EL (cell line): ENCODE measurements at regions not wholly inside any gene's neighbourhood (a gene's known extent, or its start where the extent isn't known, plus 50 kb on each side); places are given as distances from the start of the nearest gene placed in this dataset.
A peak's percentile ranks its signal among the peaks of the same experiment; 100 is the strongest.

Experiments
- DNase-seq: peaks from one replicate; pipeline ENCODE4 v3.0.0-alpha.2; 2016

GRCh38 chr4:151961456-151961855, 200.6 kb upstream of the GATB start:
- DNase-seq, result no peak

GRCh38 chr4:151960449-151961230, 199.8 kb upstream of the GATB start:
- DNase-seq, result no peak

DNA sequence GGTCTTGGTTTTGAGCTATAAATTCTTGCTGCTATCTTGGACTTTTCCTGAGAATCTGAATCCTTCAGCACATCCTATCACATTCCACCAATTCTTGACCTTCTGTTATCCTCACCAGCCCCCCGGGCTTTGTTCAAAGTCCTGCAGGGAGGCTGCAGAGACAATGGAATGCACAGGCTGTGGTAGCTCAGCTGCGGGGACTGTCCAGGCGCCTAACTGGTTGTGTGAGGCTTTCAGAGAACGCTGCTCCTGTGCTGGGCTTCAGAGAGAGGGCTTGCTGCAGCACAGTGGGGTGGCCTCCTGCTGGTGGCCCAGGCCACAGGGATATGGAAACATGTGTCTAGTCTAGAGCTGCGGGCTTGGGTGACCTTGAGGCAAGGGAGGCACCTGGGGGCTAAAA, 196.3 kb upstream of the GATB start:
- peak; percentile 29 for DNase-seq

GRCh38 chr4:151955721-151956380, 195.0 kb upstream of the GATB start:
- DNase-seq, result peak; percentile 55

DNA sequence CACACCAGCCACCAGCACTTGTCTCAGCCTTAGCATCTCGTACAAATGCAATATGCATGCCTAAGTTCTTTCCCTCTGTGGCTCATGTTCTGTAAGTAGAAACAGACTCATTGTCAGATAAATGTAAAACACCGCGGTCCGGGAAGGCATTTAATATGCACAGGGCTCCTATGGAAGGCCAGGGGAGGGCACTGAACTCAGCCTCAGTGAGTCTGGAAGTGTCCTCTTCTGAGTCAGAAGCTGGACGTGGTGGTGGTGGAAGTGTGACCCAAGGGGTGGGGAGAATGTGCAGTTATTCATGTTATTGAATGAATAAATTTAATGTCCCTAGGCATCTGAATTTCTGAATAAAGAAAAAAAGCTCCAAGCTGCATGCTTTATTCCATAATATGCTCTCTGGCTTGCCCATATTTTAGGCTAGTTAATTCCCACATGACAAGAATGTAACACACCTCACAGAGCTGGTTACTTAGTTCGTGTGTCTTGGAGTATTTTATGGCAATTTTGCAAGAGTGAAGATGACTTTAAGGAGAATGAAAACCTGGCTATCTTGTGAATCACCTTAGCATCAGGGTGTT, 193.1 kb upstream of the GATB start:
- no peak for DNase-seq

- peak; percentile 43 for DNase-seq
Observed at GRCh38 chr4:151953312-151953711, 192.5 kb upstream of the GATB start.

GRCh38 chr4:151952711-151953254, 192.0 kb upstream of the GATB start:
- no peak for DNase-seq

GRCh38 chr4:151952137-151952536, 191.3 kb upstream of the GATB start:
- no peak for DNase-seq

DNA sequence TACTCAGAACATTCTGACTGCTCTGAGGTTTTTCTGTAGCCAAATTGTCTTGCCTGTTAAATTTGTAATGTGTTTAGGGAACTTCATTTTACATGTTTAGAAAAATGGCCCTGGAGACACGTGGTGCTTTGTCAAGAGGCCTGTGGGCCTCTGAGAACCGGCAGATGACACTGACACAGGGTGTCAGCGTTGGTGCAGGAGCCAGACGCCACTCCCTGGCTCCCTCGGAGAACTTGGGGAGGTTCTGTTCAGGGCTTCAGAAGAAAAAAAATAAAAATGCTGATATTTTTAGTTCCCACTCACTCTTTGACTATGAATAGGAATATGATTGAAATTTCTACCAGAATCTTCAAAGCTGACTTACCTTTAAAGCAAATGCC, 190.9 kb upstream of the GATB start:
- DNase-seq, result no peak

DNA sequence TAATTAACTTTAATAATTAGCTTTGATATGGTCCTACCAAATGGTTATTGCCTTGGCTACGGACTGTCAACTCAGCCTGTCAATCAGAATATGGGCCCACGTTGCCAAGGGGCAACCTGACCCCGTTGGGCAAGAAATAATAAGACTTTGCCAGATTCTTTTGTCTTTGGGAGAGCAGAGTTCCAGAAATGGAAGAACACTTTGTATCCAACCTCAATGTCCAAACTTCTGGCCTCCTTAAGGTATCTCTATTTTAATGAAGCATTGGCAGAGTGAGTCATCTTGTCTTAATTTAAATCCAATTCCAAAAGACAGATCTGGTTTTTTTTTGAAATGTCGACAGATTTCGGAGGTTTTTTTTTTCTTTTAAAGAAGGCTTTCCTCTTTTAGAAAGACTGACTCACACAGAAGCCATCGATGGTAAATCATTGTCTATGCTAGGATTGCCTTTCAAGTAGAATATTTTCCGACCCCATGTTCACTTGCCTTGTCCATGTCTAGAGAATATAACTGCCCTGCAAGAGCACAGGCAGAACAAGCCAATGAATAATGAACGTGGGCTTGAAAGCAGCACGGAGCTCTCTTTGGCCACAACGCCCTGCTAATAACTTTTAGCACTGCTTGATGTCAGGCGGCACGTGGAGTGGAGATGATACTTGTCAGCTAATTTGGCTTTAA, 190.3 kb upstream of the GATB start:
- DNase-seq, result no peak

GRCh38 chr4:151948351-151949016, 187.7 kb upstream of the GATB start:
- DNase-seq, result peak; percentile 49

GRCh38 chr4:151946718-151947117, 185.9 kb upstream of the GATB start:
- no peak for DNase-seq

DNA sequence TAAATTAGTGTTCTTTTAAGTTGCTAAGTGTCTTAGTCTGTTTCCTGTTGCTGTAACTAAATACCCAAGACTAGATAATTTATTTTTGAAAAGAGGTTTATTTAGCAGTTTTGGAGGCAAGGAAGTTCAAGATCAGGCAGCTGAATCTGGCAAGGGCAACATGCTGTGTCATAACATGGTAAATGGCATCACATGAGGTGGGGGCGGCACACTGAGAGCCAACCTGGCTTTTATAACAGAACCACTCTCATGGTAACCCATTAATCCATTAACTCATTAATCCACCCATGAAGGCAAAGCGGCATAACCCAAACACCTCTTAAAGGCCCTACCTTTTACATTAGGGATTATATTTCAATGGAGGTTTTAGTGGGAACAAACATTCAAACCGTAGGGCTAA, 182.2 kb upstream of the GATB start:
- DNase-seq, result no peak

- DNase-seq, result no peak
Observed at GRCh38 chr4:151940926-151941617, 180.3 kb upstream of the GATB start.

GRCh38 chr4:151940291-151940690, 179.5 kb upstream of the GATB start:
- DNase-seq, result no peak

- DNase-seq, result no peak
Observed at GRCh38 chr4:151939670-151940069, 178.9 kb upstream of the GATB start.

DNA sequence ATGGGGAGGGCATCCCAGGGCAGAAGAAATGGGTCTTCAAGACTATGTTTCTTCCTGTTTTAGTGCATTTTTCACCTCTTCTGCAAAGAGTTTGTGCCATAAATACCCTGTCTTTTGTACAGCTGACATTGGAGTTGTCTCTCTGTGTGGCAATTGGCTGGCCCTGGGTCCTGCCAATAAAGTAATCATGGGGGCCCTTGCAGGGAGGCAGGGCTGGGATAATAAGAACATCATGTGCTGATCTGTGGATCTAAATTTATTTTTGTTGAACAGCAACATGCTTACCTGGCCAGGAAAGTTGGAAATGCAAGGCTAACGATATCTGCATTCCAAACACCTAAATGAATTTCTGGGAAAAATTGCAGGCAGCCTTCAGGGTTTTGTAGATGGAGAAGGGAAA, 174.6 kb upstream of the GATB start:
- DNase-seq, result no peak

DNA sequence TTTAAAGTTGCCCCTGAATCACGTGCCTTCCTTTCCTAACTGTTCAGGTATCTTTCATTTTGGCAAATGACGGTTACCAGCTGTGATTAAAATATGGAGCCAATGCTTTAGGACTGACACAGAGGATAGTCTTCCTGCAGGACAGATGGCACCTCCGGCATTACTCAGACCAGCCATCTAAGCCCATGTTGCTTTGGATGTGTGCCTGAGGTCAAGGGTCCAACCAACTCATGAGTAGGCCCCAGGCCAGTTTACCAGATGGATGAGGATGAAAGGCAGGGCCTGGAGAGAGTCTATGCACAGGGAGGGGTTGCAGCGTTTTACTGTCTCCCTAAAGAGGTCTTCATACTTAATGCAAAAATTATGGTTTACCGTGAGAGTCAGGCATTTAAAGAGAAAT, 174.0 kb upstream of the GATB start:
- peak; percentile 70 for DNase-seq

DNA sequence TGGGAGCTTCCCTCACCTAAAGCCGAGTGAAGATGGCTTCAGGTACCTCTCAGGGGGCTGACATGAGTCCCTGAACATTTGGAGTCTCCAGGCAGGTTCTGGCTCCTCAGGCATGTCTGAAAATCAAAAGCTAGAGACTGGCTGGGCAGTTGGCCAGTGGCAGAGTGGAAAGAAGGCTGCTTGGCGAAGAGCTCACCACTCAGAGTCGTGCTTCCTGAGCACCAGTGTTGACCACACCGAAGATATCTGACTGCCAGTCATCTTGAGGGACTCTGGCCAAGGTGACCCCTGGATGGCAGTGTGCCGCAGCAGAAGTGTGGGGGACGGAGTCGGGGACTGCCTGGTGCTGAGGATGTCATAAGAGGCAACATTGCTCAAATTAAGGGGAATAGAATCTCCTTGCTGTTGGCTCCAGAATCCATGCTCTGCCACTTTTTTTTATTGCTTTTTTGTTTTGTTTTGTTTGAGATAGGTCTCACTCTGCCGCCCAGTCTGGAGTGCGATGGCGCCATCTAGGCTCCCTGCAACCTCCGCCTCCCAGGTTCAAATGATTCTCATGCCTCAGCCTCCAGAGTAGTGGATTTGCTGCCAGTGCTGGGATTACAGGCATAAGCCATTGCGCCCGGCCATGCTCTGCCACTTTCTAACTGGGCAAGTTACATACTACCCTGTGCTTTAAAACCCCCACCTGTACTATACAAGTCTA, 172.5 kb upstream of the GATB start:
- DNase-seq, result no peak

DNA sequence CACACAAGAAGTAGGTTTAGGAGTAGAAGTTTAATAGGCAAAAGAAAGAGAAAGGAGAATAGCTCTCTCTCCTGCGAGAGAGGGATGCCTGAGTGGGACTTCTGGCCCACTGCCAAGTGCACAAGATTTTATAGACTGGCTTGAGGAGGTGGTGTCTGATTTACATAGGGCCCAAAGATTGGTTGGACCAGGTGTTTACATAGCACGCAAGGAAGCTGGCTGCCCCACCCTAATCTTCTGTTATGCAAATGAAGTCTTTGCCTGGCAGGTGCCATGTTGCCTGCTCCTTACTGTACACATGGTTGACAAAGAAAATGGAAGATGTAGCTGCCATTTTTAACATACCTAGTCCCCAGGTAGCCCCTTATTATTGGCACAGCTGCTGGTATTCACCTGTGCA, 170.8 kb upstream of the GATB start:
- DNase-seq, result no peak

DNA sequence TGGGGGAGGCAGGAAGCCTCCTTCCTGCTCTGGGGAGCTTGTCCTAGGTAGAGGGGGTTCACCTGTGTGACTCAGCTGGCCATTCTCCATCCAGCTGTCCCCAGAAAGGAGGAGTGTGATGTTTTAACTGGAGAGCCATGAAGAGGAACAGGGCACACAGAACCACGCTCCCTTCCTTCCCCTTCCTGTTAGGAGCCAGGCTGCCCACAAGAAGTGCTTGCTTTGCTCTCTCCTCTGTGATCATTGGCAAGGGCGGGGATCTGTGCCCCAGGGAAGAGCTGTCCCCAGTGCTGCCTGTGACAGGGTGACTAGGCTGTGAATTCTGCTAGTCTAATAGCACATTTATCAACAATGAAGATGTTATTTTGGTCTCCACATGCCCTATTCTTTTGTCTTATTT, 169.6 kb upstream of the GATB start:
- DNase-seq, result no peak

DNA sequence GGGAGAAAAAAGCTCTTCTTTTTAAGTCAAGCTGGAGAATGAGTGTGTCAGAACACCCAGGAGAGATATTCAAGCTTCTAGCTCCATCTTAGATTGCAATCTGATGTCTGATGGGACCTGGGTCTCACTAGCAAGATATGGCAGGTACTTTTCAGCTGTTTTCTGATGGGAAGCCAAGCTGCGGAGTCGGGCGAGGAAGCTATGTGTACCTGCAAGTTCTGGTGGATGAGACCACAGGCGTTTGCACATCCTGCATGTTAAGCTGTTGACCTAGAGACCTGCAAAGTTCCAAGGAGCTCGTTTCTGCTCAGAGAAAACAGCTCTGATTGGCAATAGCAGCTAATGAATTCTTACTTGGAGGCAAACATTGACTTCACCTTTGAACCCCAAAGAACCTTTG, 167.3 kb upstream of the GATB start:
- no peak for DNase-seq
